HG03457 (cell line): ENCODE measurements at regions not wholly inside any gene's neighbourhood (a gene's known extent, or its start where the extent isn't known, plus 50 kb on each side); places are given as distances from the start of the nearest gene placed in this dataset.
"Not testable (repeated sequence)": the region's sequence is repeated elsewhere in the genome, so short reads cannot be mapped to it uniquely, and the experiment has no call there.

ENCODE experiments used
- ATAC-seq: cut with Tn5 transposase; IDR thresholded peaks from one replicate; pipeline ENCODE4 v1.9.1; 2021; ENCODE audit warnings: moderate number of reproducible peaks; ENCODE audit not compliant: unreplicated experiment

DNA sequence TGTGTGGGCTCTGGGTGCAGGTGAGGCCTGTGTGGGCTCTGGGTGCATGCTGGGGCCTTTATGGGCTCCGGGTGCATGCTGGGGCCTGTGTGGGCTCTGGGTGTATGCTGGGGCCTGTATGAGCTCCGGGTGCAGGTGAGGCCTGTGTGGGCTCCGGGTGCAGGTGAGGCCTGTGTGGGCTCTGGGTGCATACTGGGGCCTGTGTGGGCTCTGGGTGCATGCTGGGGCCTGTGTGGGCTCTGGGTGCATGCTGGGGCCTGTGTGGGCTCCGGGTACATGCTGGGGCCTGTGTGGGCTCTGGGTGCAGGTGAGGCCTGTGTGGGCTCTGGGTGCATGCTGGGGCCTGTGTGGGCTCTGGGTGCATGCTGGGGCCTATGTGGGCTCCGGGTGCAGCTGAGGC, 80.5 kb upstream of the ACKR3 start:
- ATAC-seq, result not testable (repeated sequence)

DNA sequence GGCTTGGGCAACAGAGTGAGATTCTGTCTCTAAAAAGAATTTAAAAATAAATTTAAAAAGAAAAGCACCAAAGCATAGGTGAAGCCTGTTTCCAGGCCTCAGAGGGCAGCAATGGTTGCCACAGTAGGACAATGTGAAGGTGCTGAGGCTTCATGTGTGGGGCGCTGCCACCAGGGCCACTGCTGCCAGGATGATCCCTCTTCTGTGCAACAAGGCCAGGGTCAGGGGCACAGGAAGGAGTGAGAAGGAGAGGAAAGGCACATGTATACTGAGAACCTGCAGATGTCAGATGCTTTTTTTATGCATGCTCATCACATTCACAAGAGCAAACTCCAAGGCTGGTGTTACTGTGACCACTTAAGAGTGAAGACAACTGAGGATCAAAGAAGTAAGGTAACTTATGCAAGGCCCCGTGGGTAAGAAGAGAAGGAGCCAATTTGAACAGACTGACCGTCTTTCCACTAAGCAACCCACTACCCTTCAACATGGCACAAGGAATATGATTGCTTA, 79.7 kb upstream of the ACKR3 start:
- ATAC-seq, result no peak

DNA sequence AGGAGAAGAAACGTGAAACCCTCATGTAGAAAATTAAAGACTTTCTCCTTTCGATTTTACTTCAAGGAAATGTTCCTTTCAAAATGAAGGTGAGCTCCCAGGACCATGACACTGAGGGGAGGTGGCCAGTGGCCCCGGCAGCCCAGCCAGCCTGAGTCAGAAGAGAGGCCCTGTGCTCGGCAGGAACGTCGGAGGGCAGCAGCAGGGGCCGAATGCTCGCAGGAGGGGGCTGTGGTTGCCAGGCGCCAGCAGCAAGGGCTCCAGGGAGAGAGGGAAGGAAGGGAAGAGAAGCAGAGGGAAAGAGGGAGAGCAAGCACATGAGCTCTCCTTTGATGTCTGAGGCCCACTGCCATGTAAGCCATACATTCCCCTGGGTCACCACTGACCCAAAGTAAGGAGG, 73.3 kb upstream of the ACKR3 start:
- ATAC-seq, result no peak

- no peak for ATAC-seq
Observed at GRCh38 chr2:236498369-236498768, 71.3 kb upstream of the ACKR3 start.

DNA sequence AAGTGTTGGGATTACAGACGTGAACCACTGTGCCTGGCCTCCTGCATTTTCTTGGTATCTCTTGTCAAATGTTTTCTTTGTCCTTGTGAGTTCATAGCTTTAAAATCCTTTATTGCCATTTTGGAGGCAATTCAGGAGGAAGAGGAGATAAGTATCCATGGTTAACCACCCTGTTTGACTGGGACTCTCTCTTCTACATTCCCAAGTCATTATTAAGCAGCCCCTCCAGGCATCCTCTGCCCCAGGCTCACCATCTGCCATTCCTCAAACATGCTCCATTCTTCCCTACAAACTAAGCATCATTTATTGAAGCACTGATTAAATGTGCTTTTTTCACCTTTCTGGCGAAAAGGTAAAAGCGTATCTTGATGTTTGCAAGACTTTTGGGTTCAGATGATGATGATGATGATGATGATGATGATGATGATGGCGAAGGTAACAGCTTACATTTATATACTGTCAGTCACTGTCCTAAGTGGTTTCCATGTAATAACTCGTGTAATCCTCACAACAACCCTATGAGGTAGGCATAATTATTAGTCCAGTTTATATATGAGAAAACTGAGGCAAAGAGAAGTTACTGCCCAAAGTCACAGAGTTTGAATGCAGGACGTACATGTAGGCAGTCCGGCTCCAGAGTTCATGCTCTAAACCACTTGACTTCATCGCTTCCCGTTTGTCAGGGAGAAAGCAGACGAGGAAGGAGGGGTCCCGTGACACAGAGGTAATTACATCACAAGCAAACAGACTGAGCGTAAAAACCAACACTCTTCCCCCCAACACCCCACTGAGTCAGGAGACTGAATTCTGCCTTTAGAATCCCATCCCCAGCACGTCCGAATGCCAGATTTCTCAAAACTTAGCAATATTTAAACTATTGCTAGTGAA, 69.7 kb upstream of the ACKR3 start:
- no peak for ATAC-seq

GRCh38 chr2:236501026-236501425, 68.6 kb upstream of the ACKR3 start:
- no peak for ATAC-seq

DNA sequence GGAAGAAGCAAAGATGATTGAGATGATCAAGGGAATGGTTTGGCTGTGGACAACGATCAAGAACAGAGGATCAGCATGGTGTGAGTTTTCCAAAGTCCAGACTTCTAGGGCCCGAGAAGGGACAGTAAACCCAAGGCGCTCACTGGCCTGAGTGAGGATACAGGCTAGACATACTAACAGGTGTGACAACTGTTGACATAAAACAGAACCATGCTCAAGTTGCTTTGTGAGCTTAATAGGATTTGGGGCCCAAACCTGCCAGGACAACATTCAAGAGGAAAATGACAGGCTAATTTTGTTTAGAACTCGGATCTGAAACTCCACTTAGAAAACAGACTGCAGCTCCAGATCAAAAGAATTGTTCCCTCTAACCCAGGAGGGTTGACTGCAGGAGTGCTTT, 68.1 kb upstream of the ACKR3 start:
- ATAC-seq, result no peak

DNA sequence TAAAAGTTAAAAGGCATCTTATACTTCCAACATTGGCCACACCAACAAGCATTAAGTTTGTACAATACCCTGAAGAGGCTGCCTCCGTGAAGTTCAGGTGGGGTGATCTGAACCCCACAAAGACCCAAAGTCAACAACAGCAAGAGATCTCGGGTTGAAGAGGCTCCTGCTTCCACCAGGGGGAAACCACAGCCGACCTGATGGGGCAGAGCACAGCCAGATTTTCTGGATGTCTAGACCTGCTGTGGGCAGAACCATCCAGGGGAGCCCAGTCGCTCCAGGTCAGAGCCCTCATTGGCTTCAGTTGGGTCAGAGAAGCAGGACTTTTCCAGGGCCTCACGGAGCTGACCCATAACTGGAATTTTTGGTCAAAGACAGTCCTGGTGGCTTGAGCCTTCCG, 66.5 kb upstream of the ACKR3 start:
- ATAC-seq, result no peak

GRCh38 chr2:236503583-236503982, 66.0 kb upstream of the ACKR3 start:
- ATAC-seq, result no peak

- ATAC-seq, result no peak
Observed at GRCh38 chr2:236505041-236505440, 64.6 kb upstream of the ACKR3 start.

DNA sequence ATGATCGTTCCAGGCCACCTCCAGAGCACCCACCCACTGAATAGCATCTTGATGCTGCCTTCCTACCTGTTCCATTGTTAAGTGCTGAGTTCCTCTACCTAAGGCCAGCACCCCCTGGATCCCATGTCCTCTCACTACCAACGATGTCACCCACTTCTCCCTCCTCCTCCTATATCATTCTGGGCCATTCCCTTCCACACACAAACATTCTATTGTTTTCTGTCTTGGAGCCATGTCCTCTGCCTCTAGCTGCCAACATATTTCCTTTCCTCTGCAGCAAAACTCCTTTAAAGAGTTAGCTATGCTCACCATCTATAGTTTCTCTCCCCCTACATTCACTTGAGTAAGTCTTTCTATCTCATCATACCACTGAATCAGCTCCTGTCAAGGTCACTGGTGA, 64.0 kb upstream of the ACKR3 start:
- ATAC-seq, result no peak

DNA sequence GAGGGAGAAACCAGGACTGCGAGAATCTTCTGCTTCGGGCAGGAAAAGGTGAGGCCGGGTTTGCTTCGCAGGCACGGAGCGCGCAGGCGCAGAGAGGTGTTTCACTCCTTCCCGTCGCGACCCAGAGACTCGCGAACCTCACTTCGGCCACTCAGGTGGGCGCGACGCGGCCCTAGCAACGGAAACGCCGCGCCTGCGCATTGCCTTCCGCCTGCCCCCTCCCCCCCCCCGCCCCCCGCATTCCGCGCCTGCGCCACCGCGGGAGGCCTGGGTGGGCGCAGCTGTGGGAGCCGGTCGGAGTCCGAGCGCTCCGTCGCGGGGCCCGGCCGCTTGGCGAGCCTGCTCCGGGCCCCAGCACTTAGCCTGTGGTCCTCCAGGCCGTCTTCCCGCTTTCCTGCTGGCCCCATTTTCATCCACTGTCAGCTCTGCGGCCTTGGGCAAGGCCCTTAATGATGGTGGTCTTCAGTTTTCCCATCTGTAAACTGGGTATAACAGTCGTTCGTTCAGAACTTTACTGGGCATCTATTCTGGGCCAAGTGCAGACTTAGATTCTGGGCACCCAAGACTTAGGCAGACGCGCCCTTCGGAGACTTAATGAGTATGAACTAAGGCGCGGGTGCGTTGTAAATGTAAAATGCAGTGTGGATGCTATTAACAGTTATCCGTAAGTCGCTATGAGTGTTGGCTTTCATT, 62.1 kb upstream of the ACKR3 start:
- no peak for ATAC-seq

DNA sequence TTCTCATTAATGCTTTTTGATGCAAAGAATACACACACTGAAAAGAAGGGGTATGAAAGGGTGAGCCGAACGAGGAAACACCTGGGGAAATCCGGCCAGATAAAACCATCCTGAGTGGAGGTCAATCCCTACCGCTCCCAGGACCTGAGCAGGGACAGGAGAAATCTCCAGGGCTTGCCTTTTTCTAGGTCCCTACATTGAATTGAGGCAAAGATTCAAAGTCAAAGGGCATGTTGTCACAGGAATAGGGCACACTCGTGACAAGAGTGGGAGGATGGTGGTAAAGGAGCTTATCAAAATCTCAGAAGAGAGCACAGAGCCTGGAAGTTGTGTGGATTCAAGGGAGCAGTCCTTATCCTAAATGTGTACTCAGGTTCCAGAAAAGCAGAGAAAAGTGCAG, 61.2 kb upstream of the ACKR3 start:
- no peak for ATAC-seq

DNA sequence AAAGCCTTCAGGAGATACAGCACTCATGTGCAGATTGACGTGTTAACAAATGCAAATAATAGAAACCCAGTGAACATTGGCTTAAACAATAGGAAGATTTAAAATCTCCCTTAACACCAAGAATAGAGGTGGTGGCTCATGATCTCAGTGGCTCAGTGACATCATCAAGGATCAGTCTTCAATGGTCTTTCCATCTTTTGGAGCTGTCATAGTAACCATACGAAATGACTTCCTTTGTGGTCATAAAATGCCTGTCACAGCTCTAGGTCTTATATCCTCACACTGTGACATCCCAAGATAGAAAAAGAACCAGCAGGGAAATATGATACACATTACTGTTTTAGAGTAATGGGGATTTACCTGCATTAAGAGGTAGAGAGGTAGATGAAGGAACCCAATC, 59.6 kb upstream of the ACKR3 start:
- no peak for ATAC-seq

GRCh38 chr2:236511266-236511665, 58.4 kb upstream of the ACKR3 start:
- ATAC-seq, result no peak

DNA sequence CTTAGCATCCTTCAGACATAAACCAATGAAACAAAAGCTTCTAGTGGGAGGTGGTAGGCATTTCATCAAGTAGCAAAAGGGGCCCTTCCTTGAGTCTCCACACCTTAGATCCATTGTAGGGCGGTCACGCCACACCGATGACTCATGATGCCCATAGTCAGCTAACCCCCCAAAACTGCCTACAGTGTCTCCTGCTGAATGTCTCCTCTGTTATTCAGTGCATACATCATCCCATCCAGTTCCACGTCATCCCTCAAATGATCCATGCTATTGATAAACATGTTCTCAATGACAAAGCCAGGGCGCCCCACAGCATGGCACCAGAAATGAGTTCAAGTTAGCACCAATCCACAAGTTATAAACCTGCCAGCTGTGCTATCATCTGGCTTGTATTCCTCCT, 57.4 kb upstream of the ACKR3 start:
- ATAC-seq, result no peak

DNA sequence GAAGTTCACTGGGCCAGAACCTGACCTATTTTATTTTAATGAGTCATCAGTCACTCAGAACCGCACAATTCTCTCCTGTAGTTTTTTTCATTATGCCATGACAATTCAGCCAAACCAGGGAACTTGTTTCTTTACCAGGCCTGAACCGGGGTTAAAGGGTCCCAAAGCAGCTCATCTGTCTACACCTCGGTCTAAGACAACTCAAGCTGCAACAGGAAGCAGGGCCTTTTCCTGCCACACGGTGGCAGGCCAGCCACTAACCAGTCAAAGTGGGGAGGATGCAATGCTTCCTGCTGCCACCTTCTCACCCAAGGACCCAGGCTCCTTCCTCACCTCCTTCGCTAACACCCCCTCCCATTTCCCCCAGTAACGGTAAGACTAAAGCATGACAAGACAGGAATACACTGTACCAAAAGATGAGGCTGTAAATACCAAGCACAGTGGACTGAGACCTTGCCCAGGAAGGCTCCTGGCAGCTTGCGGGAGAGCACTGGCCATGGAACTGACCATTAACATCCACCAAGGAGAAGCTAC, 56.7 kb upstream of the ACKR3 start:
- peak; percentile 67 for ATAC-seq

DNA sequence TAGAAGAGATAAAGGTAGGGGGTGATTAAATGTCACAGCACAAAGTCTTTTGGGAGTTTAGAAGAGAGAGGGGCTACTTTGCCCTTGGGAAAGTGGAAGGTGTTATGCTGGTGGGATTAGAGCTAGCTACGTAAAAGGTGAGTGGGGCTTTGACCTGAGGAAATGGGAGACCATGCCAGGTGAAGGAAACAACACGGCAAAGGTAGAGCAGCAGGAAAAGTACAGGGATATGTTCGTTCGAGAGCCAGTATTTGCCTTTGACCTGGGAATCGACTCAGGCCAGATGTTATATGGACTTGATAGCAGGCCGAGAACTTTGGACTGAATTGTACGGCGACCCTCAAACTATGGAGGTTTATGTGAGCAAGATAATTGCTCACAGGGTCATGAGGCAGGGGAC, 55.7 kb upstream of the ACKR3 start:
- ATAC-seq, result no peak

GRCh38 chr2:236516708-236517107, 52.9 kb upstream of the ACKR3 start:
- ATAC-seq, result no peak

- no peak for ATAC-seq
Observed at GRCh38 chr2:236517251-236518031, 52.2 kb upstream of the ACKR3 start.
